ENCODE measurements at regions not wholly inside any gene's neighbourhood (a gene's known extent, or its start where the extent isn't known, plus 50 kb on each side); places are given as distances from the start of the nearest gene placed in this dataset.

DNA sequence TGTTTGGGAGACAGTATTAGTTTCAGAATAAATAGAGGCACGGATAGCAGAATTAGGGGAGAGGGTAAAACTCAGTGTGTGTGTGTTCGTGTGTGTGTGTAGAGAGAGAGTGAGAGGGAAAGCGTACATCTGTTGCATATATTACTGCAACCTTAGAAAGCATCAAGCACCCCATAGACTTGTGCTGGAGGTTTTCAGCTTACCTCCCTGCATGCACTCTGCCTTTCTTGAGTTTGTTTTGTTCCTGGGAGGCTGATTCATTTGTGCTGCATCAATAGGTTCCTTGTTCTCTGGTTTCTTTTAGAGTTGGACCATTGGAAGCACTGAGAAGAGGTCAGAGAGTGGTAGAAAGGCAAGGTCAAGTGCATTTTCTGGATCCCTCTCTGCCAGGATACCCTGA is 104.4 kb upstream of the KCNK1 start:
- Mint-ChIP-seq H3K27me3 (ENCODE audit: low read depth) (no peaks in the 10 kb centered on the region), H3K4me3 (no peak overlapping the region), H3K4me1 (peaks cover 6% of the 10 kb centered on the region), H3K36me3 (no peaks in the 10 kb centered on the region), H3K9me3 (peaks cover 11% of the 10 kb centered on the region), H3K27ac (no peak overlapping the region)
- DNase-seq (ENCODE audit: low spot score) (no peak), ATAC-seq (no peak)
- no peak for TF ChIP-seq TP53 (CRISPR knock-in tag; IDR thresholded peaks at IDR 0.05)
- no peak for TF ChIP-seq ZNF317 (CRISPR knock-in tag; IDR thresholded peaks at IDR 0.05; ENCODE audit: borderline replicate concordance, low read depth)
- TF ChIP-seq MXD4 (CRISPR knock-in tag; IDR thresholded peaks at IDR 0.05; ENCODE audit: borderline replicate concordance): no peak
- TF ChIP-seq JUN (CRISPR knock-in tag; IDR thresholded peaks at IDR 0.05): no peak
- no peak for TF ChIP-seq ZNF263 (CRISPR knock-in tag; IDR thresholded peaks at IDR 0.05; ENCODE audit: low read depth)
- TF ChIP-seq GRHL2 (CRISPR knock-in tag; IDR thresholded peaks at IDR 0.05; ENCODE audit: insufficient replicate concordance, severe bottlenecking): no peak
- no peak for TF ChIP-seq NFATC4 (CRISPR knock-in tag; IDR thresholded peaks at IDR 0.05)
- no peak for TF ChIP-seq TEAD4 (CRISPR knock-in tag; IDR thresholded peaks at IDR 0.05)
- TF ChIP-seq, protein P1, sequence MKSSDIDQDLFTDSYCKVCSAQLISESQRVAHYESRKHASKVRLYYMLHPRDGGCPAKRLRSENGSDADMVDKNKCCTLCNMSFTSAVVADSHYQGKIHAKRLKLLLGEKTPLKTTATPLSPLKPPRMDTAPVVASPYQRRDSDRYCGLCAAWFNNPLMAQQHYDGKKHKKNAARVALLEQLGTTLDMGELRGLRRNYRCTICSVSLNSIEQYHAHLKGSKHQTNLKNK (CRISPR knock-in tag; IDR thresholded peaks at IDR 0.05): no peak
- no peak for TF ChIP-seq RELA (CRISPR knock-in tag; IDR thresholded peaks at IDR 0.05; ENCODE audit: borderline replicate concordance)
- CTCF ChIA-PET: interaction anchor here (0.8 to 1.4 kb wide), 3 partner anchors 9 to 69 kb away, joined by 3 to 5 read pairs (median 3); no protein-coding TSS in a partner anchor
- POLR2A ChIA-PET: interaction anchor here (0.7 kb wide), 1 partner anchor 38 kb away, joined by 3 read pairs; no protein-coding TSS in a partner anchor

DNA sequence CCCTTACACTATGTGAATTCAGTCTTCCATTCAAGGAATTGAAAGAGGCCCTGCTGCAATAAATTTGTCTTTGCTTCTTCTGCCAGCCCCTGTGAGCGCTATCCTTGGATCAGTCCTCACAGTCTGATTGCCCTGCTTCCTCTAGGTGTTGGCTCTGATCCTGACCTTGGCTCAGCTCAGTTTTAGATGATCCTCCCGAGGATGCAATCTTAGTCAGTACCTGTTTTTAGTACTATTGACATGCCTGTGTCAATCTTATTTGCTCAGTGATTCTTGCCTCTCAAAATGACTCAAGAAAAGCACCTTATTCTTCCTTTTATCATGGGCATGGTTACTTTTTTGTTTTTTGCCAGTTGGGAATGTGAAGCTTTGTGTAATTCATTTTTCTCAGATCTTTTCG is 101.4 kb upstream of the KCNK1 start:
- DNase-seq (ENCODE audit: low spot score): no peak
- H3K9me3 Mint-ChIP-seq: no peaks in the 10 kb centered on the region
- no peaks in the 10 kb centered on the region for H3K27me3 Mint-ChIP-seq (ENCODE audit: low read depth)
- TF ChIP-seq TP53 (CRISPR knock-in tag; IDR thresholded peaks at IDR 0.05) (no peak), MXD4 (CRISPR knock-in tag; IDR thresholded peaks at IDR 0.05; ENCODE audit: borderline replicate concordance) (no peak)
- TF ChIP-seq, protein P2, sequence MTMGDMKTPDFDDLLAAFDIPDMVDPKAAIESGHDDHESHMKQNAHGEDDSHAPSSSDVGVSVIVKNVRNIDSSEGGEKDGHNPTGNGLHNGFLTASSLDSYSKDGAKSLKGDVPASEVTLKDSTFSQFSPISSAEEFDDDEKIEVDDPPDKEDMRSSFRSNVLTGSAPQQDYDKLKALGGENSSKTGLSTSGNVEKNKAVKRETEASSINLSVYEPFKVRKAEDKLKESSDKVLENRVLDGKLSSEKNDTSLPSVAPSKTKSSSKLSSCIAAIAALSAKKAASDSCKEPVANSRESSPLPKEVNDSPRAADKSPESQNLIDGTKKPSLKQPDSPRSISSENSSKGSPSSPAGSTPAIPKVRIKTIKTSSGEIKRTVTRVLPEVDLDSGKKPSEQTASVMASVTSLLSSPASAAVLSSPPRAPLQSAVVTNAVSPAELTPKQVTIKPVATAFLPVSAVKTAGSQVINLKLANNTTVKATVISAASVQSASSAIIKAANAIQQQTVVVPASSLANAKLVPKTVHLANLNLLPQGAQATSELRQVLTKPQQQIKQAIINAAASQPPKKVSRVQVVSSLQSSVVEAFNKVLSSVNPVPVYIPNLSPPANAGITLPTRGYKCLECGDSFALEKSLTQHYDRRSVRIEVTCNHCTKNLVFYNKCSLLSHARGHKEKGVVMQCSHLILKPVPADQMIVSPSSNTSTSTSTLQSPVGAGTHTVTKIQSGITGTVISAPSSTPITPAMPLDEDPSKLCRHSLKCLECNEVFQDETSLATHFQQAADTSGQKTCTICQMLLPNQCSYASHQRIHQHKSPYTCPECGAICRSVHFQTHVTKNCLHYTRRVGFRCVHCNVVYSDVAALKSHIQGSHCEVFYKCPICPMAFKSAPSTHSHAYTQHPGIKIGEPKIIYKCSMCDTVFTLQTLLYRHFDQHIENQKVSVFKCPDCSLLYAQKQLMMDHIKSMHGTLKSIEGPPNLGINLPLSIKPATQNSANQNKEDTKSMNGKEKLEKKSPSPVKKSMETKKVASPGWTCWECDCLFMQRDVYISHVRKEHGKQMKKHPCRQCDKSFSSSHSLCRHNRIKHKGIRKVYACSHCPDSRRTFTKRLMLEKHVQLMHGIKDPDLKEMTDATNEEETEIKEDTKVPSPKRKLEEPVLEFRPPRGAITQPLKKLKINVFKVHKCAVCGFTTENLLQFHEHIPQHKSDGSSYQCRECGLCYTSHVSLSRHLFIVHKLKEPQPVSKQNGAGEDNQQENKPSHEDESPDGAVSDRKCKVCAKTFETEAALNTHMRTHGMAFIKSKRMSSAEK (CRISPR knock-in tag; IDR thresholded peaks at IDR 0.05; ENCODE audit: borderline replicate concordance): no peak
- no peak overlapping the region for H3K27ac Mint-ChIP-seq
- no peaks in the 10 kb centered on the region for H3K36me3 Mint-ChIP-seq
- no peak overlapping the region for H3K4me3 Mint-ChIP-seq
- no peak for ATAC-seq
- H3K4me1 Mint-ChIP-seq: peaks cover 6% of the 10 kb centered on the region
- POLR2A ChIA-PET: no interaction called here
- CTCF ChIA-PET: no interaction called here

DNA sequence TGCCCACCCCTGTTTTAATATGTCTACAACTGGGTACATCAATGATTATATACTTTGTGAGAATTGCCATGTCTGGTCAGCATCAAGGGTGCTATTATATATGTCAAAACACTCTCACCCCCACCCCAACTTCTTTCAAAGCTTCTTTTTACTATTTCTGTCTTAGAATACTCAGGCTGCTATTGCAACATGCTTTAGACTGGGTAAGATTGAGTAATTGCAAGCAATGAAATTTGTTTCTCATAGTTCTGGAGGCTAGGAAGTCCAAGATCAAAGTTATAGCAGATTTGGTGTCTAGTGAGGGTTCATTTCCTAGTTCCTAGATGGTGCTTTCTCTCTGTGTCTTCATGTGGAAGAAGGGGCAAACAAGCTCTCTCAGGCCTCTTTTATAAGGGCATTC is 100.5 kb upstream of the KCNK1 start:
- H3K27me3 Mint-ChIP-seq (ENCODE audit: low read depth): no peaks in the 10 kb centered on the region
- peaks cover 6% of the 10 kb centered on the region for H3K4me1 Mint-ChIP-seq
- no peak for ATAC-seq
- no peaks in the 10 kb centered on the region for H3K36me3 Mint-ChIP-seq
- 0 out of 2 replicates have a peak, but pooled peaks cover under 1% of the 10 kb centered on the region for H3K9me3 Mint-ChIP-seq
- H3K27ac Mint-ChIP-seq: no peak overlapping the region
- CTCF ChIA-PET: interaction anchor here (0.6 to 1.7 kb wide), 2 partner anchors 73 to 550 kb away, joined by 3 to 5 read pairs; no protein-coding TSS in a partner anchor
- no peak for TF ChIP-seq ZNF232 (CRISPR knock-in tag; IDR thresholded peaks at IDR 0.05)
- no peak for DNase-seq (ENCODE audit: low spot score)
- H3K4me3 Mint-ChIP-seq: no peak overlapping the region
- POLR2A ChIA-PET: no interaction called here

DNA sequence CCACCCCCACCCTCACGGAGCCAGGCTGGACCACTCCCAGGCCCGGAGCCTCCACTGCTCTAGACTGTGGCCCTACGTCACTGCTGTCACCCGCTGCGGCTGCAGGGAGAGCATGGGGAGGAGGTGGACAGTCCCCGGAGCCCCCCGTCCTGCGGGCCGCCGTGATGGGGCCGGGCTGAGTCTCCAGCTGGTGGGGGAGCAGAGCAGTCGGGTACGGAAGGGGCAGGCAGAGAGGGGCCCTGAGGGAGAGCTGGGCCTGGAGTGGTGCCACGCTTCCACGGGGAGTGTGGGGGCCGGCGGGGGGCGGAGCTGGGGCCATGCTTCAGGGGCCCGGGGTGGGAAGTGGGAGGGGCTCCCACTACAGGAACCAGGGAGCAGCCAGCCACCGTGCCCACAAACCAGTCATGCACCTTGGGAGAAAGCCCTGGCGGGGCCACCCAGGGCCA is 98.9 kb upstream of the KCNK1 start:
- Mint-ChIP-seq H3K4me1 (peaks cover 6% of the 10 kb centered on the region), H3K27me3 (ENCODE audit: low read depth) (no peaks in the 10 kb centered on the region), H3K9me3 (peaks cover 11% of the 10 kb centered on the region), H3K36me3 (peaks cover 6% of the 10 kb centered on the region; the same call in 1 of the 2 replicates), H3K4me3 (no peak overlapping the region), H3K27ac (no peak overlapping the region)
- ChIA-PET CTCF (interaction anchor here (1.7 kb wide), 1 partner anchor 74 kb away, joined by 5 read pairs; no protein-coding TSS in a partner anchor), POLR2A (no interaction called here)
- ATAC-seq: no peak
- DNase-seq (ENCODE audit: low spot score): no peak
- TF ChIP-seq CBFB (CRISPR knock-in tag; IDR thresholded peaks at IDR 0.05; ENCODE audit: low read depth) (no peak), NFATC4 (CRISPR knock-in tag; IDR thresholded peaks at IDR 0.05) (no peak), ZNF423 (CRISPR knock-in tag; IDR thresholded peaks at IDR 0.05) (no peak), ELF4 (CRISPR knock-in tag; IDR thresholded peaks at IDR 0.05; ENCODE audit: low read depth) (no peak), RORB (CRISPR knock-in tag; IDR thresholded peaks at IDR 0.05) (no peak)
- TF ChIP-seq, protein P3, sequence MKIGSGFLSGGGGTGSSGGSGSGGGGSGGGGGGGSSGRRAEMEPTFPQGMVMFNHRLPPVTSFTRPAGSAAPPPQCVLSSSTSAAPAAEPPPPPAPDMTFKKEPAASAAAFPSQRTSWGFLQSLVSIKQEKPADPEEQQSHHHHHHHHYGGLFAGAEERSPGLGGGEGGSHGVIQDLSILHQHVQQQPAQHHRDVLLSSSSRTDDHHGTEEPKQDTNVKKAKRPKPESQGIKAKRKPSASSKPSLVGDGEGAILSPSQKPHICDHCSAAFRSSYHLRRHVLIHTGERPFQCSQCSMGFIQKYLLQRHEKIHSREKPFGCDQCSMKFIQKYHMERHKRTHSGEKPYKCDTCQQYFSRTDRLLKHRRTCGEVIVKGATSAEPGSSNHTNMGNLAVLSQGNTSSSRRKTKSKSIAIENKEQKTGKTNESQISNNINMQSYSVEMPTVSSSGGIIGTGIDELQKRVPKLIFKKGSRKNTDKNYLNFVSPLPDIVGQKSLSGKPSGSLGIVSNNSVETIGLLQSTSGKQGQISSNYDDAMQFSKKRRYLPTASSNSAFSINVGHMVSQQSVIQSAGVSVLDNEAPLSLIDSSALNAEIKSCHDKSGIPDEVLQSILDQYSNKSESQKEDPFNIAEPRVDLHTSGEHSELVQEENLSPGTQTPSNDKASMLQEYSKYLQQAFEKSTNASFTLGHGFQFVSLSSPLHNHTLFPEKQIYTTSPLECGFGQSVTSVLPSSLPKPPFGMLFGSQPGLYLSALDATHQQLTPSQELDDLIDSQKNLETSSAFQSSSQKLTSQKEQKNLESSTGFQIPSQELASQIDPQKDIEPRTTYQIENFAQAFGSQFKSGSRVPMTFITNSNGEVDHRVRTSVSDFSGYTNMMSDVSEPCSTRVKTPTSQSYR (CRISPR knock-in tag; IDR thresholded peaks at IDR 0.05): no peak
- TF ChIP-seq, protein P4, sequence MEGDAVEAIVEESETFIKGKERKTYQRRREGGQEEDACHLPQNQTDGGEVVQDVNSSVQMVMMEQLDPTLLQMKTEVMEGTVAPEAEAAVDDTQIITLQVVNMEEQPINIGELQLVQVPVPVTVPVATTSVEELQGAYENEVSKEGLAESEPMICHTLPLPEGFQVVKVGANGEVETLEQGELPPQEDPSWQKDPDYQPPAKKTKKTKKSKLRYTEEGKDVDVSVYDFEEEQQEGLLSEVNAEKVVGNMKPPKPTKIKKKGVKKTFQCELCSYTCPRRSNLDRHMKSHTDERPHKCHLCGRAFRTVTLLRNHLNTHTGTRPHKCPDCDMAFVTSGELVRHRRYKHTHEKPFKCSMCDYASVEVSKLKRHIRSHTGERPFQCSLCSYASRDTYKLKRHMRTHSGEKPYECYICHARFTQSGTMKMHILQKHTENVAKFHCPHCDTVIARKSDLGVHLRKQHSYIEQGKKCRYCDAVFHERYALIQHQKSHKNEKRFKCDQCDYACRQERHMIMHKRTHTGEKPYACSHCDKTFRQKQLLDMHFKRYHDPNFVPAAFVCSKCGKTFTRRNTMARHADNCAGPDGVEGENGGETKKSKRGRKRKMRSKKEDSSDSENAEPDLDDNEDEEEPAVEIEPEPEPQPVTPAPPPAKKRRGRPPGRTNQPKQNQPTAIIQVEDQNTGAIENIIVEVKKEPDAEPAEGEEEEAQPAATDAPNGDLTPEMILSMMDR (IDR thresholded peaks at IDR 0.05): no peak
- TF ChIP-seq, protein P5, sequence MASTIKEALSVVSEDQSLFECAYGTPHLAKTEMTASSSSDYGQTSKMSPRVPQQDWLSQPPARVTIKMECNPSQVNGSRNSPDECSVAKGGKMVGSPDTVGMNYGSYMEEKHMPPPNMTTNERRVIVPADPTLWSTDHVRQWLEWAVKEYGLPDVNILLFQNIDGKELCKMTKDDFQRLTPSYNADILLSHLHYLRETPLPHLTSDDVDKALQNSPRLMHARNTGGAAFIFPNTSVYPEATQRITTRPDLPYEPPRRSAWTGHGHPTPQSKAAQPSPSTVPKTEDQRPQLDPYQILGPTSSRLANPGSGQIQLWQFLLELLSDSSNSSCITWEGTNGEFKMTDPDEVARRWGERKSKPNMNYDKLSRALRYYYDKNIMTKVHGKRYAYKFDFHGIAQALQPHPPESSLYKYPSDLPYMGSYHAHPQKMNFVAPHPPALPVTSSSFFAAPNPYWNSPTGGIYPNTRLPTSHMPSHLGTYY (CRISPR knock-in tag; IDR thresholded peaks at IDR 0.05): no peak
